SU-DHL-6 (cell line): ENCODE measurements at regions not wholly inside any gene's neighbourhood (a gene's known extent, or its start where the extent isn't known, plus 50 kb on each side); places are given as distances from the start of the nearest gene placed in this dataset.

Source experiments
- H2AFZ ChIP-seq: fragments of 200-600 bp; sonication (generic); 2 replicates; pipeline ENCODE4 v1.6.1; 2014; ENCODE audit warnings: low read depth, mild to moderate bottlenecking, moderate library complexity, mixed read lengths, antibody characterized with exemption, low read length; ENCODE audit not compliant: severe bottlenecking
- H3F3A ChIP-seq: fragments of 200-600 bp; shearing (Covaris generic); 2 replicates; pipeline ENCODE4 v1.6.0; 2016; ENCODE audit warnings: antibody characterized with exemption, mild to moderate bottlenecking; ENCODE audit not compliant: insufficient read depth
- H3K27ac ChIP-seq: fragments of 200-600 bp; sonication (generic); 2 replicates; pipeline ENCODE4 v1.5.1; 2016; ENCODE audit warnings: low read depth, mild to moderate bottlenecking, low read length, moderate library complexity, mixed read lengths
- H3K27me3 ChIP-seq: fragments of 200-600 bp; sonication (generic), shearing (Covaris generic); 2 replicates; pipeline ENCODE4 v1.6.0; 2014; ENCODE audit warnings: mild to moderate bottlenecking, low read length
- H3K36me3 ChIP-seq: fragments of 200-600 bp; sonication (generic); 2 replicates; pipeline ENCODE4 v1.6.1; 2014; ENCODE audit warnings: mild to moderate bottlenecking, low read length, mixed read lengths
- H3K4me2 ChIP-seq: fragments of 300-600, 200-600 bp; shearing (Covaris generic), sonication (generic); 2 replicates; pipeline ENCODE4 v1.6.0; 2014; ENCODE audit warnings: low read length, low read depth, mild to moderate bottlenecking; ENCODE audit not compliant: poor library complexity, severe bottlenecking
- H3K4me3 ChIP-seq: fragments of 200-600 bp; sonication (generic); 2 replicates; pipeline ENCODE4 v1.5.1; 2014; ENCODE audit warnings: antibody characterized with exemption, low read length, mild to moderate bottlenecking, mixed read lengths; ENCODE audit not compliant: insufficient read depth, poor library complexity, severe bottlenecking
- H3K79me2 ChIP-seq: fragments of 200-600 bp; sonication (generic); 2 replicates; pipeline ENCODE4 v1.6.1; 2014; ENCODE audit warnings: mild to moderate bottlenecking, low read length, moderate library complexity; ENCODE audit not compliant: insufficient read depth
- H3K9ac ChIP-seq: fragments of 200-600 bp; sonication (generic); 2 replicates; pipeline ENCODE4 v1.7.0; 2014; ENCODE audit warnings: mild to moderate bottlenecking, low read length
- H3K9me2 ChIP-seq: fragments of 200-600 bp; sonication (generic); replicated peaks from 2 replicates; pipeline ENCODE4 v1.6.1; 2014; ENCODE audit warnings: low read length; ENCODE audit not compliant: insufficient read depth
- H3K9me3 ChIP-seq: fragments of 200-600 bp; sonication (generic); 2 replicates; pipeline ENCODE4 v1.6.1; 2014; ENCODE audit warnings: low read length, mixed read lengths; ENCODE audit not compliant: insufficient read depth
- H4K20me1 ChIP-seq: fragments of 200-600 bp; sonication (generic); 2 replicates; pipeline ENCODE4 v1.6.1; 2014; ENCODE audit warnings: low read depth, mild to moderate bottlenecking, antibody characterized with exemption, low read length, moderate library complexity, mixed read lengths
- EZH2phosphoT487 ChIP-seq: fragments of 200-600 bp; sonication (generic), shearing (Covaris generic); conservative IDR thresholded peaks from 2 replicates; pipeline ENCODE4 v1.6.1; 2018; ENCODE audit warnings: mild to moderate bottlenecking, antibody characterized with exemption, low read length, moderate library complexity, mixed read lengths
- TF ChIP-seq, protein P1 (sequence below): fragments of 200-600 bp; sonication (generic); IDR thresholded peaks from one replicate; pipeline ENCODE4 v1.5.1; 2017; ENCODE audit warnings: antibody characterized with exemption, mild to moderate bottlenecking, low read length, moderate library complexity; ENCODE audit not compliant: insufficient read depth, poor library complexity, severe bottlenecking

DNA sequence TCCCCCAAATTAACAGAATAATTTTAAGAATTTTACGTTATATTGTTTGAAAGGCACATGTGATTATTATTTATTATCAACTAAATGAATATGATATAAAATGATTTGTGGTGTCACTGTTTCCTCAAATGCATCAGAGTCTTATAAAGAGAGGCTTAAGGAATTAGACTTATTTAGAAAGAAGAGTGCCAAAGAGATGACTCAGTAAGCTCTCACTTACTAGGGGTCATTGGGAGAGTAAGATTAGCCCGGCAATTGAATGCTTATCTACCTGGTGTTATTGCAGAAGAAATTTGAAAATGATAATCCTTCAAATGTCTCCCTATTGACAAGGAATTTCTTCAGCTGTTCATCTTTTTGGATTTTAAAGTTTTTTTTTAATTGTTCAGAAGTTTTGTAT, 408.7 kb downstream of the OXSM start:
- Histone ChIP-seq H3K36me3 (no peaks in the 10 kb centered on the region), H3K9me3 (no peaks in the 10 kb centered on the region), H3K9me2 (no peaks in the 10 kb centered on the region), H3K27ac (no peak overlapping the region), H2AFZ (no peak overlapping the region), H4K20me1 (no peaks in the 10 kb centered on the region), H3K4me3 (no peak overlapping the region), H3K4me2 (no peak overlapping the region), H3F3A (no peaks in the 10 kb centered on the region), H3K9ac (no peak overlapping the region), H3K27me3 (no peaks in the 10 kb centered on the region), H3K79me2 (no peaks in the 10 kb centered on the region)
- TF ChIP-seq EZH2phosphoT487 = no peak
- TF ChIP-seq, protein P1, sequence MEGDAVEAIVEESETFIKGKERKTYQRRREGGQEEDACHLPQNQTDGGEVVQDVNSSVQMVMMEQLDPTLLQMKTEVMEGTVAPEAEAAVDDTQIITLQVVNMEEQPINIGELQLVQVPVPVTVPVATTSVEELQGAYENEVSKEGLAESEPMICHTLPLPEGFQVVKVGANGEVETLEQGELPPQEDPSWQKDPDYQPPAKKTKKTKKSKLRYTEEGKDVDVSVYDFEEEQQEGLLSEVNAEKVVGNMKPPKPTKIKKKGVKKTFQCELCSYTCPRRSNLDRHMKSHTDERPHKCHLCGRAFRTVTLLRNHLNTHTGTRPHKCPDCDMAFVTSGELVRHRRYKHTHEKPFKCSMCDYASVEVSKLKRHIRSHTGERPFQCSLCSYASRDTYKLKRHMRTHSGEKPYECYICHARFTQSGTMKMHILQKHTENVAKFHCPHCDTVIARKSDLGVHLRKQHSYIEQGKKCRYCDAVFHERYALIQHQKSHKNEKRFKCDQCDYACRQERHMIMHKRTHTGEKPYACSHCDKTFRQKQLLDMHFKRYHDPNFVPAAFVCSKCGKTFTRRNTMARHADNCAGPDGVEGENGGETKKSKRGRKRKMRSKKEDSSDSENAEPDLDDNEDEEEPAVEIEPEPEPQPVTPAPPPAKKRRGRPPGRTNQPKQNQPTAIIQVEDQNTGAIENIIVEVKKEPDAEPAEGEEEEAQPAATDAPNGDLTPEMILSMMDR = no peak

DNA sequence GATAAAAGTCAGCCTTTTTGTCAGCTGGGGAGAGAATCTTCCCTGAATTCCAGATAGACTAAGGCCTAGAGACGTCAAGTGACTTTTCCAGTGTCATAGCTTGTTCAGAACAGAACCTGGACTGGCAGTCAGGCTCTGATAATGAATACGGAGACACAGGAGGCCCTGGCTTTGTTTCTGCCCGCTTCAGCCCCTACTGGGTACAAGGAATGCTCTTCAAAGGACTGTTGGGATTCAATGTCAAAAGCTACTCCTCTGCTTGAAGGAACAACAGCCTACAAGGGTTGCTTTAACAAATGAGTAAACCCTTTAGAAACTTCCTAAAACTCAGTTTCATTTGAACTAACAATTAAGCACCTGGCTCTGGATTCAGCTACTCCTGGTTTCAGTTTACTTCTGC, 412.3 kb downstream of the OXSM start:
- TF ChIP-seq EZH2phosphoT487 = no peak
- TF ChIP-seq, protein P1 = no peak
- H4K20me1 ChIP-seq = no peaks in the 10 kb centered on the region
- no peak overlapping the region for H3K27ac ChIP-seq
- H3K4me3 ChIP-seq = no peak overlapping the region
- no peak overlapping the region for H3K9ac ChIP-seq
- H3F3A ChIP-seq = no peaks in the 10 kb centered on the region
- no peaks in the 10 kb centered on the region for H3K36me3 ChIP-seq
- H3K9me2 ChIP-seq = no peaks in the 10 kb centered on the region
- no peaks in the 10 kb centered on the region for H3K27me3 ChIP-seq
- no peak overlapping the region for H3K4me2 ChIP-seq
- no peak overlapping the region for H2AFZ ChIP-seq
- no peaks in the 10 kb centered on the region for H3K9me3 ChIP-seq
- H3K79me2 ChIP-seq = no peaks in the 10 kb centered on the region

DNA sequence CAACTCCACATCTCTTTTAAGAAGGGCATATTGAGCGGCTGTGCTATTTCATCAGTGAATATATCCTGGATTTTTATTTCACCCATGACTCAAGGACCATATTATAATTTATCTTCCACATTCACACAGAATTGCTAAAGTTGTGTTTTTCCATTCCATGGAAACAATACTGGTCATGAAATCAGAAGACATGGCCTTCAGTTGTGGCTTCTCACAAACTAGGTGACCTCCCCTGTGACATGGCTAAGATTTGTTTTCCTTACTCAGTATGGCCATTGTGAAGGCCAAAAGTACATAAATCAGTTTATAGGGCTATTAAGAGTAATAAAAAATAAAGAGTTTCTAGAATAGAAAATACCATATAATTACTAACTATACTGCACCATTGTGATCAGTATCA, 415.6 kb downstream of the OXSM start:
- no peak for TF ChIP-seq EZH2phosphoT487
- TF ChIP-seq, protein P1 = no peak
- H3K9me2 ChIP-seq = no peaks in the 10 kb centered on the region
- no peak overlapping the region for H3K4me2 ChIP-seq
- H3K9me3 ChIP-seq = no peaks in the 10 kb centered on the region
- no peaks in the 10 kb centered on the region for H3K79me2 ChIP-seq
- no peak overlapping the region for H3K4me3 ChIP-seq
- no peak overlapping the region for H3K9ac ChIP-seq
- no peaks in the 10 kb centered on the region for H3F3A ChIP-seq
- H3K27ac ChIP-seq = no peak overlapping the region
- no peaks in the 10 kb centered on the region for H3K27me3 ChIP-seq
- no peak overlapping the region for H2AFZ ChIP-seq
- H3K36me3 ChIP-seq = no peaks in the 10 kb centered on the region
- no peaks in the 10 kb centered on the region for H4K20me1 ChIP-seq

DNA sequence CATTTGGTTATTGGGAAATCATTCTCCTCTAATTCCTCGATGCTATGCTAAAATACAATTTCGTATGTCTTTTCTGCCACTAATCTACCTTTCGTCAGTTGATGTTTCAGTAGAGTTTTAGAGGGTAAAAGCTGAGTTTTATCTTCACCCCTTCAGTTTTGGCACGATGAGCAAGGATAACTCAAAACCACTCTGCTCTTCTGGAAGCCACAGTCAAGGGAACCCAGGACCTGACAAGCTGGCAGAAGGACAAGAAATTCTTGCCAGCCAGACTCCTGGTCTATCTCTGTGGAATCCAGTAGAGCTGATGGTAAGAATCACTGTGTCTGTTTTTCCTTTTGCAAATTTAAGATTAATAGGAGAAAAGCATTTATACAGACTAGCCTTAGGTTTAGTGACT, 414.4 kb upstream of the LRRC3B start:
- Histone ChIP-seq H3K79me2 (no peaks in the 10 kb centered on the region), H3K9me2 (no peaks in the 10 kb centered on the region), H3K9ac (no peak overlapping the region), H3K27me3 (no peaks in the 10 kb centered on the region), H3F3A (no peaks in the 10 kb centered on the region), H4K20me1 (no peaks in the 10 kb centered on the region), H3K36me3 (no peaks in the 10 kb centered on the region), H3K27ac (no peak overlapping the region), H2AFZ (no peak overlapping the region), H3K4me2 (no peak overlapping the region), H3K4me3 (no peak overlapping the region), H3K9me3 (no peaks in the 10 kb centered on the region)
- TF ChIP-seq, protein P1 = no peak
- TF ChIP-seq EZH2phosphoT487 = no peak
